ENCODE measurements at regions not wholly inside any gene's neighbourhood (a gene's known extent, or its start where the extent isn't known, plus 50 kb on each side); places are given as distances from the start of the nearest gene placed in this dataset.

DNA sequence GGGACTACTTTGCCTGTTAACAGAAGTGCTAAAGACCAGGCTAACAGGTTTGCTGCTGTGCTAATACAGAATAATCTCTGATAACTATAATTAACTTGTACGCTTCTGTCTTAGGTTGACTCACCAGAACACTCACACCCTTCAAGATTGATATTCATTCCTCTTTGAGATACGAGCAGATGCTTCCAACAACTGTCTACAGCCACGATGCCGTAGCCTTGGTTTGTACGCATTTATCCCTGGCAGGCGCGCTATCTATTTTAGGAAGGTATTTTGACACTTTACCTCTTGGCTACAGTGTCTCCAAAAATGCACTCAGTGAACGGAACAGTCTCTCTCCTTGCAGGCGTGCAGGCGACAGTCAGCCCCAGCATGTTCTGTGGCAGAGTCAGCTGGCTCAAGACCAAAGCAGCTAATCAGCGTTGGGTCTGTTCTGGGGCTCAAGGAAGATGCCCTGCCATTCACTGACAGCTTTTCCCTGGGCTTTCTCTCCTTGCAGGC, 146.4 kb upstream of the PRICKLE1 start:
- ATAC-seq = no peak
- Histone ChIP-seq H3K4me3 (replicated peaks in 1 of 2; ENCODE audit: low read depth in 1 of 2, low read length in 2 of 2) (no peak overlapping the region), H3K4me2 (ENCODE audit: low read length) (no peak overlapping the region), H3K9ac (ENCODE audit: low read length) (no peak overlapping the region), H3K4me1 (ENCODE audit: control insufficient read depth in 1 of 2, insufficient read depth in 2 of 2, low read length in 2 of 2) (0 out of 4 replicates have a peak, but pooled peaks cover 0 to 4% of the 10 kb centered on the region in 2 experiments), H3K9me2 (ENCODE audit: insufficient read depth) (no peaks in the 10 kb centered on the region), H3K36me3 (ENCODE audit: control insufficient read depth in 1 of 2, insufficient read depth in 2 of 2, low read length in 2 of 2) (no peaks in the 10 kb centered on the region), H3K27me3 (ENCODE audit: insufficient read depth, low read length) (no peaks in the 10 kb centered on the region), H4K20me1 (ENCODE audit: insufficient read depth) (no peaks in the 10 kb centered on the region), H2AFZ (ENCODE audit: low read depth, low read length, poor library complexity, severe bottlenecking) (no peak overlapping the region), H3K27ac (ENCODE audit: low read depth, low read length) (no peak overlapping the region), H3K79me2 (ENCODE audit: insufficient read depth, low read length) (no peaks in the 10 kb centered on the region), H3K9me3 (ENCODE audit: control insufficient read depth in 1 of 2, insufficient read depth in 1 of 2, low read depth in 1 of 2, low read length in 2 of 2) (no peaks in the 10 kb centered on the region)
- RAD21 ChIA-PET (ENCODE audit: low non-redundant PET in 1 of 2, low total read pairs in 2 of 2, uncharacterized antibody in 2 of 2, unreplicated experiment in 2 of 2) = no interaction called here
- intact Hi-C loops (cut with micrococcal nuclease) = no loop called here
- no peak for DNase-seq (ENCODE audit: low read depth, low spot score)
- TF ChIP-seq FOSL1 (IDR thresholded peaks at IDR 0.05; ENCODE audit: low read depth) = no peak
- no peak for TF ChIP-seq CBX3 (IDR thresholded peaks at IDR 0.05; ENCODE audit: low read depth)
- no peak for TF ChIP-seq SP1 (IDR thresholded peaks at IDR 0.05; ENCODE audit: low read depth)
- no peak for TF ChIP-seq POLR2A (IDR thresholded peaks at IDR 0.05; ENCODE audit: borderline replicate concordance, extremely low read depth, insufficient read depth, insufficient read length)
- CTCF ChIA-PET = no interaction called here
- POLR2A ChIA-PET = no interaction called here
- BruUV-seq (replicated peaks) = no TSS peak

DNA sequence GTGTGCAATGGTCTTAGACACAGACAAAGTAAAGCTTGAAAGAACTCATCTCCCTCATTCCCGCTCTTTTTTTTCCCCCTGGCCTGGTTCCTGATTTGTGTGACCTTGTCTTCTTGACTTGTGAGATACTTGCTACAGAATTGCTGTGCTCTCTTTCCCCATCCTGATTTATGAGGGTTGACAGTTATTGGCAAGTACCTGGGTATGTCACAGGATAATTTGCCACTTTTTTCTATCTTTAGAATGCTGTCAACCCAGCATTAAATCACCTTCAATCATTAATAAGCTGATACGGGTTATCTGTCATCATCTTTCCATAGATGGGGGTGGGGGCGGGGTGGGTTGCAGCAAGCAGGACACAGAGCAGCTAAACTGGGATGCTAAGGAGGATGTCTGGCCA, 144.4 kb upstream of the PRICKLE1 start:
- no peak overlapping the region for H2AFZ ChIP-seq (ENCODE audit: low read depth, low read length, poor library complexity, severe bottlenecking)
- no peaks in the 10 kb centered on the region for H4K20me1 ChIP-seq (ENCODE audit: insufficient read depth)
- ChIA-PET RAD21 (ENCODE audit: low non-redundant PET in 1 of 2, low total read pairs in 2 of 2, uncharacterized antibody in 2 of 2, unreplicated experiment in 2 of 2) (no interaction called here), POLR2A (no interaction called here), CTCF (no interaction called here)
- ATAC-seq (no peak), DNase-seq (ENCODE audit: low read depth, low spot score) (no peak)
- BruUV-seq (replicated peaks) = no TSS peak
- no peaks in the 10 kb centered on the region for H3K36me3 ChIP-seq (ENCODE audit: control insufficient read depth in 1 of 2, insufficient read depth in 2 of 2, low read length in 2 of 2)
- no peak overlapping the region for H3K4me3 ChIP-seq (replicated peaks in 1 of 2; ENCODE audit: low read depth in 1 of 2, low read length in 2 of 2)
- intact Hi-C loops (cut with micrococcal nuclease) = no loop called here
- H3K9me3 ChIP-seq (ENCODE audit: control insufficient read depth in 1 of 2, insufficient read depth in 1 of 2, low read depth in 1 of 2, low read length in 2 of 2) = no peaks in the 10 kb centered on the region
- no peaks in the 10 kb centered on the region for H3K27me3 ChIP-seq (ENCODE audit: insufficient read depth, low read length)
- H3K9ac ChIP-seq (ENCODE audit: low read length) = no peak overlapping the region
- no peaks in the 10 kb centered on the region for H3K79me2 ChIP-seq (ENCODE audit: insufficient read depth, low read length)
- no peaks in the 10 kb centered on the region for H3K9me2 ChIP-seq (ENCODE audit: insufficient read depth)
- H3K4me1 ChIP-seq (ENCODE audit: control insufficient read depth in 1 of 2, insufficient read depth in 2 of 2, low read length in 2 of 2) = 0 out of 4 replicates have a peak, but pooled peaks cover 0 to 4% of the 10 kb centered on the region in 2 experiments
- H3K27ac ChIP-seq (ENCODE audit: low read depth, low read length) = no peak overlapping the region
- no peak overlapping the region for H3K4me2 ChIP-seq (ENCODE audit: low read length)
- TF ChIP-seq RAD21 (IDR thresholded peaks at IDR 0.05; ENCODE audit: low read depth) (no peak), POLR2A (IDR thresholded peaks at IDR 0.05; ENCODE audit: borderline replicate concordance, extremely low read depth, insufficient read depth, insufficient read length) (no peak), SIN3A (IDR thresholded peaks at IDR 0.05; ENCODE audit: low read depth) (no peak), POLR2AphosphoS5 (IDR thresholded peaks at IDR 0.05; ENCODE audit: low read depth, low read length) (no peak), ZFX (IDR thresholded peaks at IDR 0.05) (no peak), EZH2phosphoT487 (IDR thresholded peaks at IDR 0.05; ENCODE audit: borderline replicate concordance) (no peak), ELF1 (IDR thresholded peaks at IDR 0.05; ENCODE audit: borderline replicate concordance, low read depth) (no peak), FOSL1 (IDR thresholded peaks at IDR 0.05; ENCODE audit: low read depth) (no peak), EGR1 (IDR thresholded peaks at IDR 0.05; ENCODE audit: low read depth) (no peak), REST (IDR thresholded peaks at IDR 0.05; ENCODE audit: low read depth) (no peak), ZNF274 (IDR thresholded peaks at IDR 0.05; ENCODE audit: low read depth, low read length) (no peak), YY1 (IDR thresholded peaks at IDR 0.05; ENCODE audit: extremely low read depth, insufficient replicate concordance, low read depth, low read length) (no peak), ATF3 (IDR thresholded peaks at IDR 0.05) (no peak)
- TF ChIP-seq, protein P1, sequence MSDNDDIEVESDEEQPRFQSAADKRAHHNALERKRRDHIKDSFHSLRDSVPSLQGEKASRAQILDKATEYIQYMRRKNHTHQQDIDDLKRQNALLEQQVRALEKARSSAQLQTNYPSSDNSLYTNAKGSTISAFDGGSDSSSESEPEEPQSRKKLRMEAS (IDR thresholded peaks at IDR 0.05) = no peak
- TF ChIP-seq, protein P2, sequence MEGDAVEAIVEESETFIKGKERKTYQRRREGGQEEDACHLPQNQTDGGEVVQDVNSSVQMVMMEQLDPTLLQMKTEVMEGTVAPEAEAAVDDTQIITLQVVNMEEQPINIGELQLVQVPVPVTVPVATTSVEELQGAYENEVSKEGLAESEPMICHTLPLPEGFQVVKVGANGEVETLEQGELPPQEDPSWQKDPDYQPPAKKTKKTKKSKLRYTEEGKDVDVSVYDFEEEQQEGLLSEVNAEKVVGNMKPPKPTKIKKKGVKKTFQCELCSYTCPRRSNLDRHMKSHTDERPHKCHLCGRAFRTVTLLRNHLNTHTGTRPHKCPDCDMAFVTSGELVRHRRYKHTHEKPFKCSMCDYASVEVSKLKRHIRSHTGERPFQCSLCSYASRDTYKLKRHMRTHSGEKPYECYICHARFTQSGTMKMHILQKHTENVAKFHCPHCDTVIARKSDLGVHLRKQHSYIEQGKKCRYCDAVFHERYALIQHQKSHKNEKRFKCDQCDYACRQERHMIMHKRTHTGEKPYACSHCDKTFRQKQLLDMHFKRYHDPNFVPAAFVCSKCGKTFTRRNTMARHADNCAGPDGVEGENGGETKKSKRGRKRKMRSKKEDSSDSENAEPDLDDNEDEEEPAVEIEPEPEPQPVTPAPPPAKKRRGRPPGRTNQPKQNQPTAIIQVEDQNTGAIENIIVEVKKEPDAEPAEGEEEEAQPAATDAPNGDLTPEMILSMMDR (IDR thresholded peaks at IDR 0.05 in 2 of 3, conservative IDR thresholded peaks at IDR 0.05 in 1 of 3; ENCODE audit: borderline replicate concordance in 1 of 3, insufficient read depth in 1 of 3, low read depth in 2 of 3, low read length in 2 of 3) = no peak
